Hepatocyte (in vitro differentiated cells): ENCODE measurements at regions not wholly inside any gene's neighbourhood (a gene's known extent, or its start where the extent isn't known, plus 50 kb on each side); places are given as distances from the start of the nearest gene placed in this dataset.

ENCODE experiments used
- EZH2 ChIP-seq: fragments of 200-600 bp; sonication (generic); IDR thresholded peaks from 2 replicates; pipeline ENCODE4 v1.6.1; 2016; ENCODE audit warnings: antibody characterized with exemption, mild to moderate bottlenecking, borderline replicate concordance
- TF ChIP-seq, protein P1 (sequence below): fragments of 200-600 bp; sonication (generic); IDR thresholded peaks from 2 replicates; pipeline ENCODE4 v1.5.1; 2016; ENCODE audit warnings: antibody characterized with exemption, mild to moderate bottlenecking; ENCODE audit not compliant: poor library complexity

DNA sequence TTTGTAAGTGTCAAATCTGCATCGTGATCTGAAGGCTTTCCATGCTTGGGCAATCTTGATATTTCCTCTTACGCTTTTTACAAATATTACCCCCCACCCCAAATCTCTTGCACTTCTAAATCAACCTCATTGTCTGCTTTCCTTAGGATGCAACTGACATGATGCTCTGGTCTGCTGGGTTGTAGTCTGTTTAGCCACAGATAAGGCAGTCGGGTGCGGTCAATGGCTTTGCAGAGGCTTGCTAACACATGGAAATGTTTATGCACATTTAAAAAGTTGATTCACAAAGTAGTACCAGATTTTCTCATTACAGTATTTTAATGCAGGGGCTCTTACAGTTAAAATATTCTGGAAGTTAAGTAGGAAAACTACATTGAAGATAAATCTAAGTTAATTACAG lies 172.5 kb downstream of the BAMBI start:
- TF ChIP-seq, protein P1, sequence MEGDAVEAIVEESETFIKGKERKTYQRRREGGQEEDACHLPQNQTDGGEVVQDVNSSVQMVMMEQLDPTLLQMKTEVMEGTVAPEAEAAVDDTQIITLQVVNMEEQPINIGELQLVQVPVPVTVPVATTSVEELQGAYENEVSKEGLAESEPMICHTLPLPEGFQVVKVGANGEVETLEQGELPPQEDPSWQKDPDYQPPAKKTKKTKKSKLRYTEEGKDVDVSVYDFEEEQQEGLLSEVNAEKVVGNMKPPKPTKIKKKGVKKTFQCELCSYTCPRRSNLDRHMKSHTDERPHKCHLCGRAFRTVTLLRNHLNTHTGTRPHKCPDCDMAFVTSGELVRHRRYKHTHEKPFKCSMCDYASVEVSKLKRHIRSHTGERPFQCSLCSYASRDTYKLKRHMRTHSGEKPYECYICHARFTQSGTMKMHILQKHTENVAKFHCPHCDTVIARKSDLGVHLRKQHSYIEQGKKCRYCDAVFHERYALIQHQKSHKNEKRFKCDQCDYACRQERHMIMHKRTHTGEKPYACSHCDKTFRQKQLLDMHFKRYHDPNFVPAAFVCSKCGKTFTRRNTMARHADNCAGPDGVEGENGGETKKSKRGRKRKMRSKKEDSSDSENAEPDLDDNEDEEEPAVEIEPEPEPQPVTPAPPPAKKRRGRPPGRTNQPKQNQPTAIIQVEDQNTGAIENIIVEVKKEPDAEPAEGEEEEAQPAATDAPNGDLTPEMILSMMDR, result no peak
- no peak for TF ChIP-seq EZH2
